GM12873 (cell line): ENCODE measurements at regions not wholly inside any gene's neighbourhood (a gene's known extent, or its start where the extent isn't known, plus 50 kb on each side); places are given as distances from the start of the nearest gene placed in this dataset.

ENCODE experiments used
- TF ChIP-seq, protein P1 (sequence below): IDR thresholded peaks from 2 replicates; pipeline ENCODE4 v1.5.1; 2012; ENCODE audit warnings: low read depth, mild to moderate bottlenecking, moderate library complexity, low read length, control low read depth; ENCODE audit not compliant: insufficient read depth; ENCODE audit errors: missing control alignments

DNA sequence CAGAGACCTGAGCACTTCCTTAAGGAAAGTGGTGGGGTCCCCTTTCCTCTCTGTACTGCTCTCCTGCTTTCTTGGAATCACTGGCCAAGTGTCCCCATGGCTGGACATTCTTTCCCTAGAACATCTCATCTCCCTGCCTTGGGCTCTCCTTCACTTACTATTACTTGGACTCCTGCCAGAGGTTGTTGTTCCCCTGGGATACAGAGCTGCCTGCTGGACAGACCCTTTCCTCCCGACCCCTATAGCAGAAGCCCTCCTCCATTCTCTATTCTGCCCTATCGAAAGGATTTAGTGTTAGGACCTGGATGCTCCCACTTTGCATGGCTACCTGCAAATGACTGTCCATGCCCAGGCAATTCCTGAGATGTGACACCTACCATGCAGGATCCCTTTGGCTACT, 164.3 kb upstream of the PODXL start:
- TF ChIP-seq, protein P1, sequence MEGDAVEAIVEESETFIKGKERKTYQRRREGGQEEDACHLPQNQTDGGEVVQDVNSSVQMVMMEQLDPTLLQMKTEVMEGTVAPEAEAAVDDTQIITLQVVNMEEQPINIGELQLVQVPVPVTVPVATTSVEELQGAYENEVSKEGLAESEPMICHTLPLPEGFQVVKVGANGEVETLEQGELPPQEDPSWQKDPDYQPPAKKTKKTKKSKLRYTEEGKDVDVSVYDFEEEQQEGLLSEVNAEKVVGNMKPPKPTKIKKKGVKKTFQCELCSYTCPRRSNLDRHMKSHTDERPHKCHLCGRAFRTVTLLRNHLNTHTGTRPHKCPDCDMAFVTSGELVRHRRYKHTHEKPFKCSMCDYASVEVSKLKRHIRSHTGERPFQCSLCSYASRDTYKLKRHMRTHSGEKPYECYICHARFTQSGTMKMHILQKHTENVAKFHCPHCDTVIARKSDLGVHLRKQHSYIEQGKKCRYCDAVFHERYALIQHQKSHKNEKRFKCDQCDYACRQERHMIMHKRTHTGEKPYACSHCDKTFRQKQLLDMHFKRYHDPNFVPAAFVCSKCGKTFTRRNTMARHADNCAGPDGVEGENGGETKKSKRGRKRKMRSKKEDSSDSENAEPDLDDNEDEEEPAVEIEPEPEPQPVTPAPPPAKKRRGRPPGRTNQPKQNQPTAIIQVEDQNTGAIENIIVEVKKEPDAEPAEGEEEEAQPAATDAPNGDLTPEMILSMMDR = no peak

DNA sequence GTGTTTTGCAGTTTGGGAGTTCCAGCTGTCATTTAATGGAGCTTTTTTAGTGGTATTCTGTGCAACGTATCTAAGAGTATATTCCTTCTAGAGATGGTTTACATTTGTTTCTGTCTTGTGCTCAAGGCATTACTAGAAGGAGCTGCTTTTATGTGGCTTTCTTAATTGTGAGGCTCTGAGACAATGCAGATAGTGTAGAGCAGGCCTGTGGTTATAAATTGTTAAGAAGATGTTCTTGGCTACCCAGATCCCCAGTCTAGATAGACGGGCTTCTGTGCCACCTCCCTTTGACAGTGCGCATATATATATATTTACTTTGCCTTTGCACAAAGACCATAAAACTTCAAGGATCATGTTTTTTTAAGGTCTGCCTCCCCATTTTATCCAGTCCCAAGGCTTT, 160.8 kb upstream of the PODXL start:
- TF ChIP-seq, protein P1 = no peak

DNA sequence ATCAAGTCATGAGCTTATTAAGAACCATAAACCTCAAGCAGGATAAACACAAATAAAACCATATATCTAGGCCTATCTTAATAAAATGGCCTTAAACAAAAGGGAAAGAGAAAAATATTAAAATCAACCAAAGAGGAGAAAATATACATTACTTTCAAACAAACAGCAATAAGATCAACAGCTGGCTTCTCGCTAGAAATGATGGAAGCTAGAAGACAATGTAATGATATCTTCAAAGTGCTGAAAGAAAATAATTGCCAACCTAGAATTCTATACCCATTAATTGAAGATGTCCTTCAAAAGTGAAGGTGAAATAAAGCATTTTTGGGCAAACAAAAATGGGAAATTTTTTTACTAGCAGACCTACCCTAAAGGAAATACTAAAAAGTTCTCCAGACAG, 142.9 kb upstream of the PODXL start:
- TF ChIP-seq, protein P1 = no peak

- TF ChIP-seq, protein P1 = peak; percentile 91
These were observed 135.9 kb upstream of the PODXL start for GRCh38 chr7:131692131-131692960.

DNA sequence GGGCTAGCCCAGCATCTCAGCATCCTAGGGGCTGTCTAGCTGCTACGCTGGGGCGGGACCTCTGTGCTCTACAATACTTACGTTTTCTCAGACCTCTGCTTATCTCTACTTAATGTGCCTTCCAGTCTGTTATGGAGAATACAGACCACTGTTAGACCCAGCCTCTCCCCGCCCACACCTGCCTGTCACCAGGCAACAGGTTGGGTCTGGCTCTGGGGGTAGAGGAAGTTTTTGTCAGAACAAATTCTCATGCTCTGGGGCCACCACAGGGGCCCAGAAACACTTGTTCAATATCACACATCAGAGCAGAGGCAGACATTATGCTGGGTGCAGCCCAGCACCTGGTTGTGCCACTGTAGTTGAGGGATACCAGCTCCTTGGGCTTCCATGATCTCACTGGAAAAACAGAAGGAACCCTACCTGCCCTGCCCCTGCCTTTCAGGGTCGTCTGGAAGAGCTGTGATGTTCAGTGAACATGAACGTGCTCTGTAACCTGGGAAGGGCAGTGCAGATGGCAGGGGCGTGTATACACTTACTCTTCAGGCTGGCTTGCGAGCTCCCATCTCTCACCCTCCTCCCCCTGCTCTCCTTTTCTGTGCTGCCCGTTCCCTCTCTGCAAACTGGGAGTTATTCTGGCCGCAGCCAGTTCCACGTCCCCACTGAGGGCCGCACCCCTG, 135.2 kb upstream of the PODXL start:
- TF ChIP-seq, protein P1 = no peak

DNA sequence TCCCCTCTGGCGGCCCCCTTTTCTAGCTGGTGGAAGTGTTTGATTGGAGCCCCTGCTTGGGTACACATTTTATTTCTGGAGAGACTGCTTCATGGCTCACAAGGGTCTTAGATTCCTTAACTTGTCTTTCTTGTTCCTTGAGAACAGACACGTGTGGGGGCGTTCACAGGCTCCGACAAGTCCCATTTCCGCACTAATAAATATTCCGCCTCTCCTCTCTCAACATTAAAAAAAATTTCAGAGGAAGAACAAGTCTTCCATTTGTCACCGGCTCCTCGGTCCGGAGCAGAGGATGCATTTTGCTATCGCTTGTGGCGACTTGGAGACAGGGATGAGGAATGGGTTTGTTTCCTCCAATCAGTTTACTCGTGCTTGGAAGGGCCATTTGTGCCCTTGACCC, 134.0 kb upstream of the PODXL start:
- TF ChIP-seq, protein P1 = no peak

- TF ChIP-seq, protein P1 = no peak
These were observed 133.3 kb upstream of the PODXL start for GRCh38 chr7:131689662-131690234.
